Effector CD8-positive, alpha-beta T cell (primary cell): ENCODE measurements at regions not wholly inside any gene's neighbourhood (a gene's known extent, or its start where the extent isn't known, plus 50 kb on each side); places are given as distances from the start of the nearest gene placed in this dataset.
"Not testable (repeated sequence)": the region's sequence is repeated elsewhere in the genome, so short reads cannot be mapped to it uniquely, and the experiment has no call there.

ENCODE experiments used
- DNase-seq: peaks from one replicate; lab custom pipeline; 2025; lab: John Stamatoyannopoulos, UW

- DNase-seq, result no peak
Measured at GRCh38 chr5:155768332-155768731, 558.6 kb upstream of the SGCD start.

GRCh38 chr5:155772009-155772662, 554.8 kb upstream of the SGCD start:
- no peak for DNase-seq

- DNase-seq, result no peak
Measured at GRCh38 chr5:155773680-155774079, 553.3 kb upstream of the SGCD start.

GRCh38 chr5:155780260-155780659, 546.7 kb upstream of the SGCD start:
- DNase-seq, result no peak

- DNase-seq, result no peak
Measured at GRCh38 chr5:155783246-155783645, 543.7 kb upstream of the SGCD start.

- DNase-seq, result no peak
Measured at GRCh38 chr5:155783791-155784190, 543.2 kb upstream of the SGCD start.

- DNase-seq, result no peak
Measured at GRCh38 chr5:155786108-155786507, 540.9 kb upstream of the SGCD start.

- DNase-seq, result no peak
Measured at GRCh38 chr5:155792873-155793272, 534.1 kb upstream of the SGCD start.

- no peak for DNase-seq
Measured at GRCh38 chr5:155794795-155795194, 532.2 kb upstream of the SGCD start.

- no peak for DNase-seq
Measured at GRCh38 chr5:155799308-155799707, 527.7 kb upstream of the SGCD start.

GRCh38 chr5:155807884-155808576, 518.9 kb upstream of the SGCD start:
- DNase-seq, result no peak

GRCh38 chr5:155815248-155815647, 511.7 kb upstream of the SGCD start:
- DNase-seq, result no peak

- no peak for DNase-seq
Measured at GRCh38 chr5:155822177-155822576, 504.8 kb upstream of the SGCD start.

- DNase-seq, result no peak
Measured at GRCh38 chr5:155826611-155827507, 500.1 kb upstream of the SGCD start.

GRCh38 chr5:155827508-155827815, 499.5 kb upstream of the SGCD start:
- not testable (repeated sequence) for DNase-seq

GRCh38 chr5:155827949-155828348, 499.0 kb upstream of the SGCD start:
- no peak for DNase-seq

GRCh38 chr5:155831491-155831890, 495.5 kb upstream of the SGCD start:
- DNase-seq, result no peak

GRCh38 chr5:155833287-155833686, 493.7 kb upstream of the SGCD start:
- DNase-seq, result no peak

GRCh38 chr5:155834271-155834975, 492.5 kb upstream of the SGCD start:
- no peak for DNase-seq

- DNase-seq, result no peak
Measured at GRCh38 chr5:155836089-155836803, 490.7 kb upstream of the SGCD start.

GRCh38 chr5:155838394-155838793, 488.6 kb upstream of the SGCD start:
- DNase-seq, result no peak
